Bronchial epithelial cell (primary cell): ENCODE measurements at regions not wholly inside any gene's neighbourhood (a gene's known extent, or its start where the extent isn't known, plus 50 kb on each side); places are given as distances from the start of the nearest gene placed in this dataset.

Experiments
- DNase-seq: peaks from one replicate; pipeline ENCODE4 v3.0.0-alpha.2; 2010; ENCODE audit warnings: low read depth
- FAIRE-seq: peaks from 2 replicates; lab custom pipeline; 2011; peaks lifted over from hg19 to GRCh38; lab: Jason Lieb, UNC
- H3K27me3 ChIP-seq: 2 replicates; pipeline ENCODE4 v1.5.1; 2011; ENCODE audit warnings: low read length; ENCODE audit not compliant: control insufficient read depth, insufficient read depth
- H3K36me3 ChIP-seq: 2 replicates; pipeline ENCODE4 v1.5.1; 2011; ENCODE audit warnings: low read length; ENCODE audit not compliant: control insufficient read depth, insufficient read depth
- H3K4me3 ChIP-seq: 2 replicates; pipeline ENCODE4 v1.5.1; 2011; ENCODE audit warnings: mild to moderate bottlenecking, low read depth, low read length, control low read depth
- TF ChIP-seq, protein P1 (sequence below): IDR thresholded peaks from 2 replicates; pipeline ENCODE4 v1.5.1; 2011; ENCODE audit warnings: mild to moderate bottlenecking, moderate library complexity, low read length, control low read depth, inconsistent platforms; ENCODE audit not compliant: insufficient read depth, severe bottlenecking

DNA sequence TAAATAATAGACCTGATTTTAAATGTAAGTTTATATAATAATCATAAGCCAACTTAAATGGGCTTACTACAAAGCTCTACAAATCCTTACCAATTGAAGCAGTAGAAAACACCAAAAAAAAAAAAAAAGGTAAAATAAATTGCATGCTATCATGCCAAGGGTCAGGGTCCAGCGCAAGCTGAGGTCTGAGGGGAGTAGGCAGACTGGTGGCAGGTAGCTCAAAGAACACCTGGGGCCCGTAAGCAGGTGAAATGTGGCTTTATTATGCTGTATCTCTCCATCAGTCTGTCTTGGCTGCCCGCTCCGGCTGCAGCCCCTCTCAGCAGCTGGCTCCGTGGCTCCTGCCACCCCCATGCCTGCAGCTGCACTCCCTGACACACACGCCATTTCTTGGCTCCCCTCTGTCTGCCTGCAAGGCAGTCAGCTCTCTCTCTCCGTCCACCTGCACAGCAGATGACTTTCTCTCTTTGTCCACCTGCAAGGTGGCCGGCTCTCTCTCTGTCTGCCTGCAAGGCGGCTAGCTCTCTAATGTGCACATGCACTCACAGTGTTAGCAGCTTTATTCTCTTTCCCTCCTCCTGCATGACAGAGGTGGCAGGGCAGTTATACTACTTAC lies 209.4 kb upstream of the UGT8 start:
- DNase-seq (no peak), FAIRE-seq (no peak)
- no peak overlapping the region for H3K4me3 ChIP-seq
- TF ChIP-seq, protein P1, sequence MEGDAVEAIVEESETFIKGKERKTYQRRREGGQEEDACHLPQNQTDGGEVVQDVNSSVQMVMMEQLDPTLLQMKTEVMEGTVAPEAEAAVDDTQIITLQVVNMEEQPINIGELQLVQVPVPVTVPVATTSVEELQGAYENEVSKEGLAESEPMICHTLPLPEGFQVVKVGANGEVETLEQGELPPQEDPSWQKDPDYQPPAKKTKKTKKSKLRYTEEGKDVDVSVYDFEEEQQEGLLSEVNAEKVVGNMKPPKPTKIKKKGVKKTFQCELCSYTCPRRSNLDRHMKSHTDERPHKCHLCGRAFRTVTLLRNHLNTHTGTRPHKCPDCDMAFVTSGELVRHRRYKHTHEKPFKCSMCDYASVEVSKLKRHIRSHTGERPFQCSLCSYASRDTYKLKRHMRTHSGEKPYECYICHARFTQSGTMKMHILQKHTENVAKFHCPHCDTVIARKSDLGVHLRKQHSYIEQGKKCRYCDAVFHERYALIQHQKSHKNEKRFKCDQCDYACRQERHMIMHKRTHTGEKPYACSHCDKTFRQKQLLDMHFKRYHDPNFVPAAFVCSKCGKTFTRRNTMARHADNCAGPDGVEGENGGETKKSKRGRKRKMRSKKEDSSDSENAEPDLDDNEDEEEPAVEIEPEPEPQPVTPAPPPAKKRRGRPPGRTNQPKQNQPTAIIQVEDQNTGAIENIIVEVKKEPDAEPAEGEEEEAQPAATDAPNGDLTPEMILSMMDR = no peak
- H3K36me3 ChIP-seq = no peaks in the 10 kb centered on the region
- no peaks in the 10 kb centered on the region for H3K27me3 ChIP-seq

DNA sequence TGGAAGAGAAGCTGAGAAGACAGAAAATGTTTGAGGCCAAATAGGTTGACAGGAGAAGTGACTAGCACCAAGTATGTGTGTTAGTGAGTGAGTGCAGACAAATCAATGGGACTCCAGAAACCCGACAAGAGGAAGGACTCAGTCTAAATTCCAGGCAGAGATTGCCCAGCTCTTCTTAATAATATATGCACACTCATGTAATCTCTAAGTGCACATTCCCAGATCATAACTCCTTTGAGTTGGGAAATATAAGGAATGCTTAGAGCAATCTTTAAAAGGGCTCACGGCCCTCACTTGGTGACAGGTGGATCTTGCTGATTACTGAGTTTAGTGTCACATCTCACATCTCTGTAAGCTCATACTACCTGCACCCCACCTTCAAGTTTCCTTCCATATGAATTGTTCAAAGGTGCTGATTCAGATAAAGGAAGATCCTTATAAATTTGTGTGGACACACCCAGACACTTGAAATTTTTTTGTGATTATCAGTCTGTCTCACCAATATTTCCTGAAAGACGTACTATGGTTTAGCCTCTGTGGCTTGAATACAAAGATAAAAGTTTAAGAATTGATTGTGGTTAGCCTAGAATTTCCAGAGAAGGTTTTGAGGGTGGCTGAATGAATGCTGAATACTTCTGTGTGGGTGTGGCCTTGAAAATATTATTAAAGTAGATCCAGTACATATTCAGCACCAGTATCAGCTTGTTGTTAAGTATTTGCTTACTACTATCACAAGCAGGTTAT lies 205.1 kb upstream of the UGT8 start:
- no peaks in the 10 kb centered on the region for H3K27me3 ChIP-seq
- TF ChIP-seq, protein P1 = no peak
- FAIRE-seq = no peak
- no peak for DNase-seq
- no peaks in the 10 kb centered on the region for H3K36me3 ChIP-seq
- H3K4me3 ChIP-seq = no peak overlapping the region

DNA sequence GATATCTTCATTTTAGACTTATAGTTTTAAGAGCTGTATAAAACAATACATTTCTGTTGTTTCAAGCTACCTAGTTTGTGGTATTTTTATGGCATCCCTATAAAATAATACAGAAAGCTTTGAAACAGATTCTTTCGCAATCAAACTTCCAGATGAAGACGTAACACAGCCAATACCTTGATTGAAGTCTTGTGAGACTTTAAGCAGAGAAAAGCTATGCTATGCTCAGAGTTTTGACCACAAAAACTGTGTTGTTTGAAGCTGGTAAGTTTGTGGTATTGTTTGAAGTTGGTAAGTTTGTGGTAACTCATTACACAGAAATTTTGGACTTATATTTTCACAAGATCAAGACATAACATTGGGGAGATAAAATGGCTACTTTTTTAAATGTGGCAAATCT lies 201.8 kb upstream of the UGT8 start:
- Histone ChIP-seq H3K27me3 (no peaks in the 10 kb centered on the region), H3K36me3 (no peaks in the 10 kb centered on the region), H3K4me3 (no peak overlapping the region)
- DNase-seq (no peak), FAIRE-seq (no peak)
- TF ChIP-seq, protein P1 = no peak

- TF ChIP-seq, protein P1 = no peak
- H3K4me3 ChIP-seq = no peak overlapping the region
- no peak for FAIRE-seq
- no peak for DNase-seq
- H3K36me3 ChIP-seq = no peaks in the 10 kb centered on the region
- H3K27me3 ChIP-seq = no peaks in the 10 kb centered on the region
Observed at GRCh38 chr4:114398410-114398809, 200.2 kb upstream of the UGT8 start.

DNA sequence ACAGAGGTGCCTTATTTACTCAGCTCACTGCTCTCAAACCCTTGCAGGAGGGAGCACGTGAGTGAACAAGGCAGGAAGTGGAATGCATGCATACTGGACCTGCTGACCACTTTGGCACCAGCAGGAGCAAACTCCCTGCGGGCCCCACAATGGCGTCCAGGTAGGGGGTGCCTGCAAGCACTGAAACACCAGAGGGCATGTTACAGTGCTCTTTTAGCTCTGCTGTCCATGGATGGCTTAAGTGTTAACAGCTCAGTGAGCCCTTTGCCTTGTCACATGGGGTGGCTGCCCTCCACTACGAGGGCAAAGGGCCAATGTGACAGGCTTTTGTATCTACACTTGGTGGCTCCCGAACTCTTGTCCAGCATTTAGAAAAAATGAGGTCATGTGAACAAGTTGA lies 199.5 kb upstream of the UGT8 start:
- TF ChIP-seq, protein P1 = no peak
- FAIRE-seq (no peak), DNase-seq (no peak)
- no peak overlapping the region for H3K4me3 ChIP-seq
- no peaks in the 10 kb centered on the region for H3K36me3 ChIP-seq
- H3K27me3 ChIP-seq = no peaks in the 10 kb centered on the region

DNA sequence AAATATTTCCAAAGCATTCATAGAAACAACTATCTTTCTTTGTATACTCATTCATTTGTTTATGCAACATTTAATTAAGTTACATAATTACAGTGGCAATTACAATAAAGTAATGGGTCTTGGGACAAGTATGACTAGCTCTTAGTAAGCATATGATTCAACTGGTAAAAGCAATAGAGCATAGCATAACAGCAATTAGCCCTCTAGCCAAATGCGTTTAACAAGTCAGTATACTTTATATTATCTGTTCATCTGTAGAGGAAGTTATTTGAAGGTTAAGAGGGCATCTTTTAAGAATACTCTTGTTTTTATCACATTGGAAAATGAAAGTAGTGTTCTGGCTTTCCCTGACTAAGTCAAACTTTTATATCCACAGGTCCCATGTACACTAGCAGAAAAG lies 198.1 kb upstream of the UGT8 start:
- Histone ChIP-seq H3K4me3 (no peak overlapping the region), H3K27me3 (no peaks in the 10 kb centered on the region), H3K36me3 (no peaks in the 10 kb centered on the region)
- FAIRE-seq (no peak), DNase-seq (peak; percentile 84)
- TF ChIP-seq, protein P1 = no peak
